ENCODE measurements at regions not wholly inside any gene's neighbourhood (a gene's known extent, or its start where the extent isn't known, plus 50 kb on each side); places are given as distances from the start of the nearest gene placed in this dataset.
"Not testable (repeated sequence)": the region's sequence is repeated elsewhere in the genome, so short reads cannot be mapped to it uniquely, and the experiment has no call there.

- peak; percentile 44 to 59 for ATAC-seq
- intact Hi-C loops (cut with DNase I): no loop called here
Observed at GRCh38 chr4:79585330-79585729, 177.3 kb upstream of the GK2 start.

DNA sequence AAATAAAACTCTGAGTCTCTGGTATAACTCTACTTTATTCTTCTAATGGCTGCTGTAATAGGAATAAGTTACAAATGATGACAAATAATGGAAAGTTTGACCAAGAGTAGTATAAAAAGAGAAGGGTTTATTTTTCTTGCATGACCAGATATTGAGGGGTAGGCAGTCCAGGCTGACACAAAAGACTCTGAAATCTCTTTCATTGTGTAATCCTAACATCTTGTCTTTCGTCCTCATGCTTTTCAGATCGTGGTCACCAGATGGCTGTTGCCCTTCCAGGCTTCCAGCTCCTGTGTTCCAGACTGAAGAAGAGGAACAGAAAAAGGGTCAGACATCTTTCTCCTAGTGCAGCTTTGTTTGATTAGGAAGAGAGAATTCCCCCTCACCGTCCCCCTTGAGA lies 176.9 kb upstream of the GK2 start:
- intact Hi-C loops (cut with DNase I): no loop called here
- no peak for ATAC-seq

More at GRCh38 chr4:79585330-79585729, 177.3 kb upstream of the GK2 start:
- no peak for DNase-seq

DNA sequence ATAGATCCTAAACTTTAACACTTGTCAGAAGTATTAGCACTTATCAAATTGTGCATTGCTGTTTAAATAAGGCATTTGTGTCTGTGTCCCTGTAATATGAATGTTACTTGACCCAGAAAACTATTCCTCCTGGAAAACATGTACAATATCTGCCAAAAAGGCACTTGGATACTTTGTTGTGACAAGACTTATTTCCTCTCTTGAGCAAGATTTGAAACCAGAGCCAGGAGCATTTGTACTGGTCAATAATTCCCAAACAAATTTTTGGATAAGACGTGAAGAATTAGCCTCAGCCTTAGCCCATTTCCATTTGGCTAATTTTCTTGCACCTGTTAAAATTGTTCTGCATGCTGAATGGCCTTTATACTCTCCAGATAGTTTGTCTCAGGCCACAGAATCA lies 176.3 kb upstream of the GK2 start:
- ATAC-seq (peak in 1 of 2 donors; percentile 15), DNase-seq (no peak)
- intact Hi-C loops (cut with DNase I): no loop called here

More for the DNA sequence above, 176.9 kb upstream of the GK2 start:
- DNase-seq: no peak

GRCh38 chr4:79578606-79579005 lies 170.6 kb upstream of the GK2 start:
- no peak for DNase-seq
- no peak for ATAC-seq
- intact Hi-C loops (cut with DNase I): loop anchor here in 1 of 2 donors (5.0 kb wide), 1 partner anchor 626 kb away; no protein-coding TSS in a partner anchor

DNA sequence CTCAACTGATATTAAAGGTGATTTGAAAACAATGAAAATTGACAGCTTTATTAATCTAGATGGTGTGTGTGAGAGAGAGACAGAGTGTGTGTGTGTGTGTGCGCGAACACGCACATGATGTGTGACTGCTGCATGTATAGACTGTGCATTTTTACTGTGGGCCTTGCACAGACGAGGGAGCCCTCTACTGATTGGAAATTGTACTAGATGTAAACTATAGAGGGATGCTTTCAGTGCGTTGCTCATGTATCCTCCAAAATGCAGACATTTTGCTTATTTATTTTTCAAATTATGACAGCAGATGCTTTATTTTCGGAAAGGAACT lies 168.4 kb upstream of the GK2 start:
- ATAC-seq (peak; percentile 49 to 70), DNase-seq (no peak)
- intact Hi-C loops (cut with DNase I): loop anchor here in 1 of 2 donors (2.0 to 5.0 kb wide), 2 partner anchors 534 to 624 kb away; no protein-coding TSS in a partner anchor

GRCh38 chr4:79575709-79576428 lies 167.8 kb upstream of the GK2 start:
- intact Hi-C loops (cut with DNase I): loop anchor here in 1 of 2 donors (2.0 to 5.0 kb wide), 2 partner anchors 533 to 624 kb away; no protein-coding TSS in a partner anchor

DNA sequence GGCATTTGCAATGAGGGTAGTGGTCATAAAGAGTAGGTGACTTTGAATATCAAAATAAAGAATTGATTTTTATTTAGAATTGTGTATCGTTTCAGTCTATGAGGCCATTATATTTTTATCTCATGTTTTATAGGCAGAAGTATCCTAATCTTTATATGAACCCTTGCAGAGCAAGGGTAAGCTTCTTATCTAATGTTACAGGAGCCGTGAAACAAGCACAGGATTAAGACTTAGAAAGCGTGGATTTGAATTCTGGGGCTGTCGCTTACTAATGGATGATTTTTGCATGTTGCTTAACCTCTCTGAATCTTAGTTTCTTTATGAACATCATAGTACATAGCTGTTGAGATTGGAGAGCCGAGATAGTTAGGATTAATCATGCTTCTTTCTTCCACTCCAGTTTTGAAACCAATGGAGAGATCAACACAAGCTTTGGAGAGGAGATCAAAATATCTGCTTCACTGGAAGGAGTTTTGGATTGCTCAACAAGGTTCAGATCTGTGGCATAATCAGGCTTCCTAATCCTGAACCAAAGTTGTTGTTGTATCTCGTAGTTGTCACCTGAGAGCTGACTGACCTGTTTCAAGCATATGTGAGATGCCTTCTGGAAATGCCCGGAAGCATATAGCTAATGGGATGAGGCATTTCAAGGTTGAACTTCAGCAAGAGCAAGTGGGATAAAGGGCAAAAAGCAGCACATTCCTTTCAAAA lies 166.9 kb upstream of the GK2 start:
- ATAC-seq: peak in 1 of 2 donors; percentile 8
- intact Hi-C loops (cut with DNase I): loop anchor here in 1 of 2 donors (5.0 kb wide), 1 partner anchor 623 kb away; no protein-coding TSS in a partner anchor
- DNase-seq: no peak

More at GRCh38 chr4:79575709-79576428, 167.8 kb upstream of the GK2 start:
- DNase-seq: no peak
- peak; percentile 67 to 75 for ATAC-seq

- no peak for DNase-seq
- no peak for ATAC-seq
- intact Hi-C loops (cut with DNase I): no loop called here
Observed at GRCh38 chr4:79563219-79563618, 155.2 kb upstream of the GK2 start.

DNA sequence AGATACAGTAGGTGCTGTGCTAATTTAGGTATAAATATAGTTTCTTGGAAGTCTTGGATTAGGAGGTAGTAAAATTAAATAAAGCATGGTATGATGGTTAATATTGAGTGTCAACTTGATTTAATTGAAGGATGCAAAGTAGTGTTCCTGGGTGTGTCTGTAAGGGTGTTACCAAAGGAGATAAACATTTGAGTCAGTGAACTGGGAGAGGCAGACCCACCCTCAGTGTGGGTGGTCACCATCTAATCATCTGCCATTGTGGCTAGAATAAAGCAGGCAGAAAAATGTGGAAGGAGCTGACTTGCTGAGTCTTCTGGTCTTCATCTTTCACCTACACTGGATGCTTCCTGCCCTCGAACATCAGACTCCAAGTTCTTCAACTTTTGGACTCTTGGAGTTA lies 153.7 kb upstream of the GK2 start:
- DNase-seq: no peak
- ATAC-seq: no peak
- intact Hi-C loops (cut with DNase I): no loop called here

GRCh38 chr4:79559398-79559797 lies 151.4 kb upstream of the GK2 start:
- DNase-seq; intact Hi-C loops (cut with DNase I): not testable (repeated sequence)

GRCh38 chr4:79552311-79552710 lies 144.3 kb upstream of the GK2 start:
- no peak for DNase-seq
- intact Hi-C loops (cut with DNase I): no loop called here
- ATAC-seq: no peak

More at GRCh38 chr4:79559398-79559797, 151.4 kb upstream of the GK2 start:
- not testable (repeated sequence) for ATAC-seq

DNA sequence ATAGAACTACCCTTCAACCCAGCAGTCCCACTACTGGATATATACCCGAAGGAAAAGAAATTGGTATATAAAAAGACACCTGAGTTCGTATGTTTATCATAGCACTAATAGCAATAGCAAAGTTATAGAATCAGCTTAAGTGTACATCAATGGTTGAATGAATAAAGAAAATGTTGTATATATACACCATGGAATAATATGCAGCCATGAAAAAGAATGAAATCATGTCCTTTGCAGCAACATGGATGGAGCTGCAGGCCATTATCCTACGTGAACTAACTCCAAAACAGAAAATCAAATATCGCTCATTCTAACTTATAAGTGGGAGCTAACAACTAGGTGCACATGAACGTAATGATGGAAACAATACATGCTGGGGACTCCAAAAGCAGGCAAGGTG lies 143.5 kb upstream of the GK2 start:
- intact Hi-C loops (cut with DNase I): no loop called here
- ATAC-seq (no peak), DNase-seq (no peak)

- no peak for DNase-seq
- ATAC-seq: no peak
- intact Hi-C loops (cut with DNase I): no loop called here
Observed at GRCh38 chr4:79547851-79548250, 139.8 kb upstream of the GK2 start.

- DNase-seq; ATAC-seq; intact Hi-C loops (cut with DNase I): not testable (repeated sequence)
Observed at GRCh38 chr4:79545292-79545691, 137.3 kb upstream of the GK2 start.

DNA sequence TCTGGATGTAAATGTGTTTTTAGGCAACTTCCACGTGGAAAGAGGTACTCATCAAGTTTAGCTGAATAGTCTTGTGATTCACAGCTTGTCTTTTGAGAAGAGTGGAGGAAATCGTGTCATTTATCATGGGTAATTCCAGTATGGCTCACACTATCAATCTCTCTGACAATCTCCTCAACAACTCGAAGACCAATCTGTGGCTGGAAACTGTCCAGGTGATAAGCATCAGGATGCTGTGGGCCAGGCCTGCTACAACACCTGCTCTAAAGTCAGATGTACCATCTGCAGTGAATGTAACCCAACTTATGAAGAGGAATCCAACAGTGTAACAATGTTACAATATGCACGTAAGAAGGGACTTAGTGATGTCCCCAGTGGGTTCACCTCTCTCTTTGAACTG lies 132.1 kb upstream of the GK2 start:
- no peak for DNase-seq
- no peak for ATAC-seq
- intact Hi-C loops (cut with DNase I): no loop called here

GRCh38 chr4:79535516-79535915 lies 127.5 kb upstream of the GK2 start:
- ATAC-seq (no peak), DNase-seq (no peak)
- intact Hi-C loops (cut with DNase I): no loop called here

DNA sequence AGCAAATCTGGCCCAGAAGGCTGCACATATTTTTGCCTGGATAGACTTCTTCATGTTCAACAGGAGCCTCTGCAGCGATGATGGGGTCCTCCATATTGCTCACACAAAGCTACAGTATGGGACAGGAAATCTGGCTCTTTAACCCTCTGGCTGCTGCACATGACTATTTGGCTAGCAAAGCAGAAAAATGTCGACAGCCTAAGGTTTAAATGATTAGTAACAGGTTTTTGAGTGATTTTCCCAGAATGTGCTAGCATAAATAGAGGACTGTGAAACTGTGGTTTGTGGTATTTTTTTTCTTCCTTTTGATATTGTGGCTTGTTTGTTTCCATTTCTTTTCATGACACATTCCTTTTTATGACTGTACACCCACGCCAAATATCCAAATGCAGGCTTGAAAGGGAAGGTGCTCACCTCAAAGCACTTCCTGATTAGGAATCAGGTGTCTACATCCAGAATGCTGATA lies 120.2 kb upstream of the GK2 start:
- intact Hi-C loops (cut with DNase I): no loop called here
- ATAC-seq: no peak
- no peak for DNase-seq

DNA sequence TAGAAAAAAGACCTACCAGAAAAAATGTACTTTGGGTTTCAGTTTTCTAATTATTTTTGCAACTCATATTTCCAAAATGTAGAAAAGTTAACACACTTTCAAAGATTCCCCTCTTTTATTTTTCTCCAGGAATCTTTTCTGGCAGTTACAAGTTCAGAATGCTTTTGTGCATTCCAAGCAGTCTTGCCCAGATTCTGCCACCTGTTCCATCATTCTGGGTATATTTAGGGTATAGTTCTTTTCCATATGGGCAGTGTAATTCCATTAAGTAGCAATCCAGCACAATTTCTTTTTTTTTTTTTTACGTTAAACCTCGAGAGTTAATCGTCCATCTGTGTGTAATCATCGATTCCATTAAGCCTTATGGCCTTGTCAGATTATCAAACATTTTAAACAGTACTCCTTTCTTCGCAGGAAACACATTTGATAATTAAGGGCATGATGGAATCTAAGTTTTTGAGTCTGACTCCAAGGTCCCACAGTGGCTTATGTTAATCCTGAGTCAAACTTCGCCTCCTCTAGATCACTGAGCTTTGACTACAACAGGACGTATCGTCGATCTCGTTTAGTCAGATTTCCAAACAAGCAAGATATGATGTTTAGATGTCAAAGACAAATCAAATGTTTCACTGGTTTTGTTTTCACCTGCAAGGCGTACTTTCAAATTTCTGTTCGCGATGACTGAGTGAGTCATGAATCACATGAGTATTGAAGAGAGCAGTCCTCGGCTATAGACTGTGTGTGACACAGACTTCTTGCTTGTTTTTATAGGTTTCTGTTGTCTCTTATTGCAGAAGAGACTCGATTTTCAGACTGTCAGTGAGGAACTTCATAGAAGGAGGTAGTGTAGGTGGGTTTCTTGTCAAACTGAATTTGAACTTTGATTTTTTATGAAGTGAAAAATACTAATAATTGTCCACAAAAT lies 118.9 kb upstream of the GK2 start:
- ATAC-seq (no peak), DNase-seq (no peak)
- intact Hi-C loops (cut with DNase I): no loop called here

GRCh38 chr4:79516114-79516513 lies 108.1 kb upstream of the GK2 start:
- ATAC-seq: no peak
- intact Hi-C loops (cut with DNase I): no loop called here
- DNase-seq: no peak

Measured in left cardiac atrium (tissue), 4 donors.